OCI-LY3 (cell line): ENCODE measurements at regions not wholly inside any gene's neighbourhood (a gene's known extent, or its start where the extent isn't known, plus 50 kb on each side); places are given as distances from the start of the nearest gene placed in this dataset.

Experiments
- H2AFZ ChIP-seq: fragments of 200-600, 300-600 bp; shearing (Covaris generic); 2 replicates; pipeline ENCODE4 v1.6.0; 2014; ENCODE audit warnings: antibody characterized with exemption, low read depth, low read length
- H3K27ac ChIP-seq: fragments of 200-600, 300-600 bp; sonication (generic); 2 replicates; pipeline ENCODE4 v1.5.1; 2014; ENCODE audit warnings: mild to moderate bottlenecking, low read length, moderate library complexity, mixed read lengths
- H3K27me3 ChIP-seq: fragments of 200-600, 300-600 bp; sonication (generic); 2 replicates; pipeline ENCODE4 v1.6.1; 2014; ENCODE audit warnings: low read depth, low read length, mixed read lengths
- H3K36me3 ChIP-seq: fragments of 200-600, 300-600 bp; sonication (generic); replicated peaks from 2 replicates; pipeline ENCODE3; 2014; ENCODE audit warnings: low read depth, low read length, mixed read lengths
- H3K4me1 ChIP-seq: fragments of 300-600, 200-600 bp; sonication (generic); 2 replicates; pipeline ENCODE4 v1.6.1; 2014; ENCODE audit warnings: low read length, mixed read lengths
- H3K4me2 ChIP-seq: fragments of 200-600, 300-600 bp; sonication (generic); 2 replicates; pipeline ENCODE4 v1.6.1; 2014; ENCODE audit warnings: low read length, mixed read lengths
- H3K4me3 ChIP-seq: fragments of 300-600, 200-600 bp; sonication (generic); 2 replicates; pipeline ENCODE4 v1.5.1; 2014; ENCODE audit warnings: antibody characterized with exemption, mild to moderate bottlenecking, low read length, moderate library complexity
- H3K79me2 ChIP-seq: fragments of 300-600, 200-600 bp; shearing (Covaris generic); 2 replicates; pipeline ENCODE4 v1.6.1; 2014; ENCODE audit warnings: mild to moderate bottlenecking, low read length, mixed read lengths
- H3K9ac ChIP-seq: fragments of 300-600, 200-600 bp; shearing (Covaris generic); 2 replicates; pipeline ENCODE4 v1.6.0; 2014; ENCODE audit warnings: mild to moderate bottlenecking, low read length, moderate library complexity
- H3K9me3 ChIP-seq: fragments of 200-600, 300-600 bp; shearing (Covaris generic); 2 replicates; pipeline ENCODE4 v1.6.1; 2014; ENCODE audit warnings: low read length, mixed read lengths; ENCODE audit not compliant: insufficient read depth
- H4K20me1 ChIP-seq: fragments of 200-600, 300-600 bp; sonication (generic); 2 replicates; pipeline ENCODE4 v1.6.1; 2016; ENCODE audit warnings: low read length, mixed read lengths; ENCODE audit not compliant: insufficient read depth
- EZH2phosphoT487 ChIP-seq: fragments of 200-600 bp; shearing (Covaris generic); IDR thresholded peaks from 2 replicates; pipeline ENCODE4 v1.6.1; 2018; ENCODE audit warnings: antibody characterized with exemption, mixed run types, low read depth
- TF ChIP-seq, protein P1 (sequence below): fragments of 200-600, 300-600 bp; sonication (generic); IDR thresholded peaks from 2 replicates; pipeline ENCODE4 v1.5.1; 2014; ENCODE audit warnings: antibody characterized with exemption, low read length, low read depth

DNA sequence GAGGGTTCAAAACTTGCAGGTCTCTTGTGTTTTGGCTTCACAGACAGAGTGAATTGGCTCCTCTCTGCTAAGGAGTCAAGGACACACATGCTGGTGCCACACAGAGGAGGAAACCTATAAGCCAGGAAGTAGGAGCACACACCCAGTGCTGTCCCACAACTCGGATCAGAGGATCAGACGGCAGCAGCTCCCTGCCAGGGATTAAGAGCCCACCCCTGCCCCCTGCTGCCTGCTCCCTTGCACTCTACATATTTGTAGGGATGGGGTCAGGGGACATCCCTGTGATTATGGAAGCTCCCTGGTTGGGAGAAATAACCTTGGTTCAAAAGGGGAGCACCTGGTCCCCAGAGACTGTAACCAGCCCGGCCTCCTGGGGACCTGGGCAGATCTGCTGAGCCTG lies 77.5 kb upstream of the CLDN10 start:
- Histone ChIP-seq H3K27ac (no peak overlapping the region), H3K36me3 (no peaks in the 10 kb centered on the region), H3K4me3 (no peak overlapping the region), H3K9me3 (no peaks in the 10 kb centered on the region; the same call in 1 of the 2 replicates), H3K4me2 (no peak overlapping the region), H4K20me1 (no peaks in the 10 kb centered on the region), H2AFZ (no peak overlapping the region), H3K4me1 (peaks cover 12% of the 10 kb centered on the region), H3K79me2 (no peaks in the 10 kb centered on the region), H3K9ac (no peak overlapping the region), H3K27me3 (peaks cover 20% of the 10 kb centered on the region)
- TF ChIP-seq, protein P1, sequence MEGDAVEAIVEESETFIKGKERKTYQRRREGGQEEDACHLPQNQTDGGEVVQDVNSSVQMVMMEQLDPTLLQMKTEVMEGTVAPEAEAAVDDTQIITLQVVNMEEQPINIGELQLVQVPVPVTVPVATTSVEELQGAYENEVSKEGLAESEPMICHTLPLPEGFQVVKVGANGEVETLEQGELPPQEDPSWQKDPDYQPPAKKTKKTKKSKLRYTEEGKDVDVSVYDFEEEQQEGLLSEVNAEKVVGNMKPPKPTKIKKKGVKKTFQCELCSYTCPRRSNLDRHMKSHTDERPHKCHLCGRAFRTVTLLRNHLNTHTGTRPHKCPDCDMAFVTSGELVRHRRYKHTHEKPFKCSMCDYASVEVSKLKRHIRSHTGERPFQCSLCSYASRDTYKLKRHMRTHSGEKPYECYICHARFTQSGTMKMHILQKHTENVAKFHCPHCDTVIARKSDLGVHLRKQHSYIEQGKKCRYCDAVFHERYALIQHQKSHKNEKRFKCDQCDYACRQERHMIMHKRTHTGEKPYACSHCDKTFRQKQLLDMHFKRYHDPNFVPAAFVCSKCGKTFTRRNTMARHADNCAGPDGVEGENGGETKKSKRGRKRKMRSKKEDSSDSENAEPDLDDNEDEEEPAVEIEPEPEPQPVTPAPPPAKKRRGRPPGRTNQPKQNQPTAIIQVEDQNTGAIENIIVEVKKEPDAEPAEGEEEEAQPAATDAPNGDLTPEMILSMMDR: no peak
- TF ChIP-seq EZH2phosphoT487: no peak

DNA sequence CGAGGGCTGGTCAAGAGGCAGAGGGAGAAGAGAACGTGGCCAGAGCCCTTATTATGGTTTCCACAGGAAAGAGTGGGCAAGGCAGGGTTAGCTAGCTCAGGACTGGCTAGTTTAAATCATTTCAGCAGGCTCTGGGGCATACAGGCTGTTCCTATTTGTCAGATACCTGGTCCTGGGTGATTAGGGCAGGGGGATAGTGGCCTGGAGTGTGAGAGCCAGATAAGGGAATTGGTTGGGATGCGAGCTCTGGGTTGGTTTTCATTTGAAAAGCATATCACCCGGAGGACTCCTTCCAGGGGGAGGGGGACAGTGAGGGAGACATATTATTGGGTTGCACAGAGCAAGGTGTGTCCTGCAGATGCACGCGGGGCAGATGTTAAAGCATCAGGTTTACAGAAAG lies 75.3 kb upstream of the CLDN10 start:
- H3K4me1 ChIP-seq: peaks cover 16% of the 10 kb centered on the region
- H3K9ac ChIP-seq: no peak overlapping the region
- no peak overlapping the region for H2AFZ ChIP-seq
- no peaks in the 10 kb centered on the region for H3K36me3 ChIP-seq
- H3K4me3 ChIP-seq: no peak overlapping the region
- peaks cover 29% of the 10 kb centered on the region for H3K27me3 ChIP-seq
- H4K20me1 ChIP-seq: no peaks in the 10 kb centered on the region
- no peaks in the 10 kb centered on the region; the same call in 1 of the 2 replicates for H3K9me3 ChIP-seq
- TF ChIP-seq, protein P1: no peak
- TF ChIP-seq EZH2phosphoT487: no peak
- no peaks in the 10 kb centered on the region for H3K79me2 ChIP-seq
- no peak overlapping the region for H3K4me2 ChIP-seq
- H3K27ac ChIP-seq: no peak overlapping the region

DNA sequence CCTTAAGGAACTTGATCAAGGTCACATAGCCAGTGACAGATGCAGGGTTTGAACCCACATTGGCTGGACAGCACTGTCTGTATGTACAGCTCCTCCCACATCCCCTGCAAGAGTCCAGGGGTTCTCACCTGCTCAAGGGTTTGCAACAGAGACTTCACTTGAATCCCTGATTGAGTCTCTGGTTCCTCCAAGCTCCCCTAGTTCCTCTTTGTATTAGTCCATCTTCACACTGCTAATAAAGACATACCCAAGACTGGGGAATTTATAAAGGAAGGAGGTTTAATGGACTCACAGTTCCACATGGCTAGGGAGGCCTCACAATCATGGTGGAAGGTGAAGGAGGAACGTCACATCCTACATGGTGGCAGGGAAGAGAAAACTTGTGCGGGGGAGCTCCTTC lies 72.8 kb upstream of the CLDN10 start:
- peak overlapping the region; percentile 39 for H3K4me2 ChIP-seq
- no peak overlapping the region for H3K9ac ChIP-seq
- H3K27me3 ChIP-seq: peaks cover 29% of the 10 kb centered on the region
- H3K79me2 ChIP-seq: no peaks in the 10 kb centered on the region
- H3K36me3 ChIP-seq: no peaks in the 10 kb centered on the region
- peaks cover 16% of the 10 kb centered on the region for H3K4me1 ChIP-seq
- peak overlapping the region; percentile 30; the same call in 1 of the 2 replicates for H3K4me3 ChIP-seq
- H4K20me1 ChIP-seq: no peaks in the 10 kb centered on the region
- H2AFZ ChIP-seq: no peak overlapping the region
- no peak overlapping the region for H3K27ac ChIP-seq
- H3K9me3 ChIP-seq: no peaks in the 10 kb centered on the region; the same call in 1 of the 2 replicates
- TF ChIP-seq, protein P1: no peak
- no peak for TF ChIP-seq EZH2phosphoT487

DNA sequence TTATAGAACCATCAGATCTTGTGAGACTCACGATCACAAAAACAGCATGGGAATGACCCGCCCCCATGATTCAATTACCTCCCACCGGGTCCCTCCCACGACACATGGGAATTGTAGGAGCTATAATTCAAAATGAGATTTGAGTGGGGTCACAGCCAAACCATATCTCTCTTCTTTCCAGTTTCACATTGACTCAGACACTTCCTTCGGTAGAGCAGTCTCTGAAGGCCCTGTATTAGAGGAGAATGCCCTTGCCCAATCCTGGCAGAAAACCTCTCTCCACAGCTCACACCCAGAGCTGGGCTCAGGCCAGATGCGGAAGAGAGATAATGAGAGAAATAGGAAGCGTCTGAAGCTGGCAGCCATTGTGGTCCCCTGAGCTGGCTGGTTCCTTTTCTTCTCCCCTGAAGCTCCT lies 72.4 kb upstream of the CLDN10 start:
- no peak overlapping the region for H3K9ac ChIP-seq
- H3K4me2 ChIP-seq: peak overlapping the region; percentile 39
- peak overlapping the region; percentile 30; the same call in 1 of the 2 replicates for H3K4me3 ChIP-seq
- H3K27ac ChIP-seq: no peak overlapping the region
- H3K79me2 ChIP-seq: no peaks in the 10 kb centered on the region
- H3K9me3 ChIP-seq: no peaks in the 10 kb centered on the region; the same call in 1 of the 2 replicates
- H3K27me3 ChIP-seq: peaks cover 29% of the 10 kb centered on the region
- H2AFZ ChIP-seq: no peak overlapping the region
- H4K20me1 ChIP-seq: no peaks in the 10 kb centered on the region
- H3K4me1 ChIP-seq: peaks cover 16% of the 10 kb centered on the region
- H3K36me3 ChIP-seq: no peaks in the 10 kb centered on the region
- TF ChIP-seq, protein P1: no peak
